ENCODE measurements at regions not wholly inside any gene's neighbourhood (a gene's known extent, or its start where the extent isn't known, plus 50 kb on each side); places are given as distances from the start of the nearest gene placed in this dataset.
"Not testable (repeated sequence)": the region's sequence is repeated elsewhere in the genome, so short reads cannot be mapped to it uniquely, and the experiment has no call there.

DNA sequence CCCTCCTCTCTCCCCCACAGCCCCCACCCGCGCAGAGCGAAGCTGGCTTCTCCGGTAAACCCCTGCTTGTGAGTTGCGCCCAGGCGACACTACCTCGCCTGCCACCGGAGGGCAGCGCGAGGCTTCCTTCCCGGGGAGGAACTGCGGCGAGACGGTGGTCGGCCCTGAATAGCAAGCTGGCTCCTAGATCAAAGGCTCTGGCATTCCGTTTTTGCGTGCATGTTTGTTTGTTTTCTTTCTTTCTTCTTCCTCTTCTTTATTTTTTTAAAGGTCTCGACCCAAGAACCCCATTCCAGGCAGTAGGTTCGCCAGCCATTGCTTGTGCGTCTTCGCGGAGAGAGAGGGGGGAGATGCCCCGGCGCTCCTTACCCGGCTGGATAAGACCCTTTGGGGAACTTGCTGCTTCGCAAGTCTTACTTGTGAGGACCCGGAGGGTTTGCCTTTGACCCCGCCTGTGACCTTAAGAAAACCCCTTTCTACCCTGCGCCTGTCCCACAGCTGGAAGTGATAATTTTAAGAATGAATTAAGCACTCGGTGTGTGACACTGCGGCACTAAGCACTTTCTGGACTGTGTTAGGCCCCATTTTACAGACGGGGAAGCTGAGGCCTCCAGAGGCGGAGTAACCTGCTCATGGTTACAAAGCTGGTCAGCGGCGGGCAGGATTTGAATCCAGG lies 92.7 kb upstream of the SIRPA start:
- Histone ChIP-seq H3K4me1 (peaks cover 27% of the 10 kb centered on the region), H3K4me3 (peak overlapping the region; percentile 65), H3K36me3 (no peaks in the 10 kb centered on the region), H3K9me3 (no peaks in the 10 kb centered on the region), H3K27me3 (ENCODE audit: low read depth) (peaks cover 27% of the 10 kb centered on the region), H3K27ac (peak overlapping the region; percentile 91)
- intact Hi-C loops (cut with DNase I) = no loop called here
- TF ChIP-seq CTCF (IDR thresholded peaks at IDR 0.05) = peak; percentile 65
- DNase-seq (peak; percentile 84), ATAC-seq (peak; percentile 77 to 80)

DNA sequence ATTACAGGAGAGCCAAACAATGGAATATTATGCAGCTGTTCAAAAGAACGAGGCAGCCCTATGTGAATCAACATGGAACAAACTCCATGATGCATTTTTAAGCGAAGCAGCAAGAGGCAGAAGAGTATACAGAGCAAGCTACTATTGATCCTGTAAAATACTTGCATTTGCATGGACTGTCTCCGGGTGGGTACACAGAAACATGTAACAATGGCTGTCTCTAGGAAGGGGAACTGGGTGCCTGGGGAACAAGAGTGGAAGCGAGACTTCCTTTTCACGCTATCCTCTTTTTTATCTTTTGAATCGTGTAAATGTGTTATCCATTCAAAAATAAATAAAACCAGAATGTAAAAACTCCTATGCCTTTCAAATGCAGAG lies 93.3 kb upstream of the SIRPA start:
- Histone ChIP-seq H3K27me3 (ENCODE audit: low read depth) (peaks cover 27% of the 10 kb centered on the region), H3K36me3 (no peaks in the 10 kb centered on the region), H3K27ac (peak overlapping the region; percentile 91), H3K4me3 (peak overlapping the region; percentile 65), H3K4me1 (peaks cover 27% of the 10 kb centered on the region), H3K9me3 (no peaks in the 10 kb centered on the region)
- intact Hi-C loops (cut with DNase I) = no loop called here
- ATAC-seq = no peak
- no peak for TF ChIP-seq CTCF (IDR thresholded peaks at IDR 0.05)
- no peak for DNase-seq

- no peak for DNase-seq
Measured at GRCh38 chr20:1801225-1801928, 93.8 kb upstream of the SIRPA start.

DNA sequence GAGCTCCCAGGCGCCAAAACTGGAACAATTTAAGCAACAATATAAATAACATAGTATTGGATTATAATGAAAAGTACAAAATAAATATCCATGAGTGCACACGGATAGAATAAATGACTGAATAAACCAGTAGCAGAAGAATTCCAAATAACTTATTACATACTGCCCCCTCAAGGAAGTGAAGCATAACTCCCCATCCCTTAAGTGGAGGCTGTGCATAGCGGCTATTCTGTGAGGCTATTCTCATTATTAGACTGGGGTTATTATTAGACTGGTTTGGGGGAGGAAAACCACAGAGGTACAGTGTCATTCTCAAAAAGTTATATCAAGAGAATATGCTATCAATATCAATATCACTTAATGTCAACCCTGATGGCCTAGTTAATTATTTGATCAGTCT lies 94.4 kb upstream of the SIRPA start:
- Histone ChIP-seq H3K36me3 (no peaks in the 10 kb centered on the region), H3K4me3 (no peak overlapping the region), H3K9me3 (no peaks in the 10 kb centered on the region), H3K27me3 (ENCODE audit: low read depth) (peaks cover 27% of the 10 kb centered on the region), H3K27ac (no peak overlapping the region), H3K4me1 (peaks cover 27% of the 10 kb centered on the region)
- peak; percentile 23 for TF ChIP-seq CTCF (IDR thresholded peaks at IDR 0.05)
- no peak for ATAC-seq
- DNase-seq = no peak
- intact Hi-C loops (cut with DNase I) = no loop called here

More at GRCh38 chr20:1801225-1801928, 93.8 kb upstream of the SIRPA start:
- ATAC-seq = no peak
- Histone ChIP-seq H3K36me3 (no peaks in the 10 kb centered on the region), H3K27me3 (ENCODE audit: low read depth) (peaks cover 27% of the 10 kb centered on the region), H3K9me3 (no peaks in the 10 kb centered on the region), H3K4me1 (peaks cover 27% of the 10 kb centered on the region), H3K4me3 (no peak overlapping the region), H3K27ac (no peak overlapping the region)
- no peak for TF ChIP-seq CTCF (IDR thresholded peaks at IDR 0.05)
- intact Hi-C loops (cut with DNase I) = no loop called here

DNA sequence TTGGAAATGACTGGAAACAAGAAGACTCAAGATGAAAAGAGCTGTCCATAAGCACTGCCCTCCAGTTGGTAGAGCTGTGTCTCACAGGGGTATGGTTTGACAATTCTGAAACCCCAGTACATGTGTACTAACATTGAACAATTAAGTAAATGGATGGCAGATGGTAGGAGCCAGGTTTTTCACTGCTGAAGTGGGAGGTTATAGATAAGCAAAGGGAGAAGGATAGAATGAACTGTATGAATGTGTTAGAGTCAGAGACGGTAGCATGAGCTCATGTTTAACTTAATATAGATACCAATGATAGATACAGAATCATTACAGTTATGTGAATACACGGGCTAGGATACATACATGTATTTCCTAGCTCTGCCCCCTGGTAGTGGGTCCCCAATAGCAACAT lies 95.0 kb upstream of the SIRPA start:
- TF ChIP-seq CTCF (IDR thresholded peaks at IDR 0.05) = no peak
- DNase-seq = no peak
- no peak overlapping the region for H3K27ac ChIP-seq
- H3K36me3 ChIP-seq = no peaks in the 10 kb centered on the region
- intact Hi-C loops (cut with DNase I) = no loop called here
- H3K4me1 ChIP-seq = peaks cover 27% of the 10 kb centered on the region
- H3K27me3 ChIP-seq (ENCODE audit: low read depth) = peaks cover 27% of the 10 kb centered on the region
- ATAC-seq = no peak
- H3K4me3 ChIP-seq = no peak overlapping the region
- H3K9me3 ChIP-seq = no peaks in the 10 kb centered on the region

- ATAC-seq; intact Hi-C loops (cut with DNase I); H3K36me3 ChIP-seq; H3K27ac ChIP-seq; H3K4me3 ChIP-seq; H3K9me3 ChIP-seq: not testable (repeated sequence)
- Histone ChIP-seq H3K27me3 (ENCODE audit: low read depth) (peaks cover 27% of the 10 kb centered on the region), H3K4me1 (peaks cover 27% of the 10 kb centered on the region)
- DNase-seq = peak; percentile 54
Measured at GRCh38 chr20:1799746-1800145, 95.5 kb upstream of the SIRPA start.
